Left lung (tissue), 4 donors: ENCODE measurements at regions not wholly inside any gene's neighbourhood (a gene's known extent, or its start where the extent isn't known, plus 50 kb on each side); places are given as distances from the start of the nearest gene placed in this dataset.
"Not testable (repeated sequence)": the region's sequence is repeated elsewhere in the genome, so short reads cannot be mapped to it uniquely, and the experiment has no call there.

Source experiments
- ATAC-seq: fragments of 200-7000 bp; cut with Tn5 transposase; one replicate; pipeline ENCODE4 v1.9.1; 2020; ENCODE audit warnings: moderate library complexity
- DNase-seq, 4 donors: peaks; one replicate each; pipeline ENCODE4 v3.0.0-alpha.2; 2013 to 2020
- H3K27ac ChIP-seq, 2 donors: fragments of 200-600 bp; sonication (generic) in 1 of 2; one replicate each; pipeline versions ENCODE4 v1.5.0 to v1.8.0; 2020 to 2021
- H3K27me3 ChIP-seq, 2 donors: fragments of 200-600 bp; sonication (generic) in 1 of 2; one replicate each; pipeline versions ENCODE4 v1.5.0 to v1.8.0; 2020 to 2021
- H3K36me3 ChIP-seq, 2 donors: fragments of 200-600 bp; sonication (generic) in 1 of 2; one replicate each; pipeline versions ENCODE4 v1.5.0 to v1.8.0; 2020 to 2021
- H3K4me1 ChIP-seq, 2 donors: fragments of 200-600 bp; one replicate each; pipeline ENCODE4 v1.8.0; 2021
- H3K4me3 ChIP-seq, 2 donors: fragments of 200-600 bp; sonication (generic) in 1 of 2; one replicate each; pipeline versions ENCODE4 v1.5.0 to v1.8.0; 2020 to 2021; ENCODE audit warnings: mild to moderate bottlenecking in 1 of 2
- H3K9me3 ChIP-seq, 2 donors: fragments of 200-600 bp; sonication (generic) in 1 of 2; one replicate each; pipeline versions ENCODE4 v1.5.0 to v1.8.0; 2020 to 2021
- CTCF ChIP-seq, 2 donors: fragments of 200-600 bp; sonication (generic) in 1 of 2; IDR thresholded peaks; one replicate each; pipeline versions ENCODE4 v1.5.0 to v1.8.0; 2021; ENCODE audit warnings: antibody characterized with exemption in 2 of 2
- intact Hi-C, 2 donors: fragments of 100-400 bp; cut with DNase I; formaldehyde crosslinking; loops; one replicate each; pipeline versions ENCODE4 v1.11.2 to v1.14.2; 2022
- donor health status: DM: no; HTN: yes; CAD: no.
- donor health status: DM: no; HTN: no; CAD: no.

GRCh38 chrX:42832764-42833549 is 55.0 kb upstream of the PPP1R2C start:
- DNase-seq: peak in 1 of 4 donors; percentile 7
- Histone ChIP-seq H3K27ac (no peak overlapping the region), H3K36me3 (no peaks in the 10 kb centered on the region), H3K9me3 (no peaks in the 10 kb centered on the region), H3K27me3 (no peaks in the 10 kb centered on the region), H3K4me1 (no peaks in the 10 kb centered on the region), H3K4me3 (no peak overlapping the region)
- no peak for ATAC-seq
- TF ChIP-seq CTCF (IDR thresholded peaks at IDR 0.05): no peak
- intact Hi-C loops: no loop called here

GRCh38 chrX:42833550-42833940 is 55.6 kb upstream of the PPP1R2C start:
- H3K27me3 ChIP-seq, H3K9me3 ChIP-seq, DNase-seq, H3K4me1 ChIP-seq, H3K27ac ChIP-seq, intact Hi-C loops, H3K36me3 ChIP-seq, ATAC-seq, H3K4me3 ChIP-seq: not testable (repeated sequence)

DNA sequence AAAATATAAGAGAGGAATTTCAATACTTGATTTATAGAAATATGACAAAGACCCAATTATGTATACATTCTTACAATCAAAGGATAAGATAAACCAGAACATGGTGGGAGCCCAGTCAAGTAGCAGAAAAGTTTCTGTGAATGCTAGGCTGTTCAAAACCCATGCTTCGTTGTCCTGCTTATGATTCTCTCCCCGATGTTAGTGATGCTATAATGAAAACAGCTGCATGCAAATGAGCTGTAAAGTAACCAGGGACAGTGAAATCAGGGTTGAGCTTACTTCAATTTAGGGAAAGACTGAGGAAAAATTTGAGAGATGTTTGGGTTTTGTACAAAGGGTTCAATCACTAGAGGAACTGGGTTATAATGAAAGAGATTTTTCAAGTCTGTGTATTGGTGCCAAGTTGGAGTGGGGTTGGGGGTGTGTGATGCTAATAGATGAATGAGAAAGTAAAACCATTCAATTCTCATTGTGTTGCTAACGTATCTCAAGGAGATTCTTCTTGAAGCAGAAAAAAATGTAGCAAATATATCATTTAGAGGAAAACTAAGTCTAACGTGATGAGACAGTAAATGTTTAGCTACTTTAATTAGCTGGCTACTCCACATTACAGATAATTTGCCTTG is 59.3 kb upstream of the PPP1R2C start:
- TF ChIP-seq CTCF (IDR thresholded peaks at IDR 0.05): no peak
- H3K36me3 ChIP-seq: no peaks in the 10 kb centered on the region
- intact Hi-C loops: no loop called here
- no peak for DNase-seq
- H3K27me3 ChIP-seq: no peaks in the 10 kb centered on the region
- H3K4me1 ChIP-seq: no peaks in the 10 kb centered on the region
- ATAC-seq: no peak
- H3K4me3 ChIP-seq: no peak overlapping the region
- no peaks in the 10 kb centered on the region for H3K9me3 ChIP-seq
- no peak overlapping the region for H3K27ac ChIP-seq

DNA sequence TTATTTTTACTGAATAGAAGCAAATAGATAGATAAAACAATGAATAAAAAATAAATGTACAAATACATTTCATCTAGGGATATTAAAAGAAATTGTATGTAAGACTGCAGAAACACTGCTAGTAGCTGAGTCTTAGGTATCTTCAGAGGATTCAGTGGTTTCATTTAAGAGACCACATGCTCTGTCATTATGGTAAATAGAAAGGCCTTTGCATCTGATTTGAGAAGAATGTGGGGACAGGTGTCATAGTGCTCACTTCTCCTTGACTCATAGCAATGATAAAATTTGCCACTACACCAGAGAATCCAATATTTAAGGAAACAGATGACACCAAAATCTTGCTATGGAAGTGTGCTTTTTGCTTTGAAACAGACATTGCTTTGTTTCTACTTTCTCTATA is 59.8 kb upstream of the PPP1R2C start:
- intact Hi-C loops: no loop called here
- DNase-seq (no peak), ATAC-seq (no peak)
- TF ChIP-seq CTCF (IDR thresholded peaks at IDR 0.05): no peak
- H3K36me3 ChIP-seq: no peaks in the 10 kb centered on the region
- H3K4me3 ChIP-seq: no peak overlapping the region
- no peaks in the 10 kb centered on the region for H3K27me3 ChIP-seq
- no peaks in the 10 kb centered on the region for H3K4me1 ChIP-seq
- no peaks in the 10 kb centered on the region for H3K9me3 ChIP-seq
- no peak overlapping the region for H3K27ac ChIP-seq

DNA sequence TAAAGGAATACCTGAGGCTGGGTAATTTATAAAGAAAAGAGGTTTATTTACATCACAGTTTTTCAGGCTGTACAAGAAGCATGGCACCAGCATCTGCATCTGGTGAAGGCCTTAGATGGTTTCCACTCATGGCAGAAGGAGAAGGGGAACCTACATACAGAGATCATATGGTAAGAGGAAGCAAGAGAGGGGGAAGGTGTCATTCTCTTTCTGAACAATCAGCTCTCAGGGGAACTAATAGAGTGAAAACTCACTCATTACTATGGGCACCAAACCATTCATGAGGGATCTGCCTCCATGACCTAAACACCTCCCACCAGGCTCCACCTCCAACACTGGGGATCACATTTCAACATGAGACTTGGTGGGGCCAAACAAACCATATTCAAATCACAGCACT is 61.7 kb upstream of the PPP1R2C start:
- no peak overlapping the region for H3K27ac ChIP-seq
- intact Hi-C loops: no loop called here
- ATAC-seq (no peak), DNase-seq (no peak)
- no peaks in the 10 kb centered on the region for H3K9me3 ChIP-seq
- no peak overlapping the region for H3K4me3 ChIP-seq
- H3K4me1 ChIP-seq: no peaks in the 10 kb centered on the region
- no peak for TF ChIP-seq CTCF (IDR thresholded peaks at IDR 0.05)
- peaks cover 0 to 3% of the 10 kb centered on the region in 2 donors for H3K27me3 ChIP-seq
- H3K36me3 ChIP-seq: no peaks in the 10 kb centered on the region
